Mesothelial cell of epicardium (in vitro differentiated cells): ENCODE measurements at regions not wholly inside any gene's neighbourhood (a gene's known extent, or its start where the extent isn't known, plus 50 kb on each side); places are given as distances from the start of the nearest gene placed in this dataset.

Source experiments
- DNase-seq, 2 experiments: peaks; one replicate each; pipeline ENCODE4 v3.0.0; 2021; ENCODE audit warnings: low spot score in 2 of 2; ENCODE audit not compliant: unreplicated experiment in 2 of 2
- H3K27ac Mint-ChIP-seq: 2 replicates; pipeline ENCODE4 v1.8.0; 2021; ENCODE audit warnings: mixed read lengths
- H3K27me3 Mint-ChIP-seq: 2 replicates; pipeline ENCODE4 v1.8.0; 2021; ENCODE audit warnings: low read depth, mixed read lengths
- H3K36me3 Mint-ChIP-seq: 2 replicates; pipeline ENCODE4 v1.8.0; 2021; ENCODE audit warnings: mixed read lengths
- H3K4me1 Mint-ChIP-seq: 2 replicates; pipeline ENCODE4 v1.8.0; 2021; ENCODE audit warnings: mixed read lengths
- H3K4me3 Mint-ChIP-seq: 2 replicates; pipeline ENCODE4 v1.8.0; 2021; ENCODE audit warnings: mild to moderate bottlenecking, moderate library complexity, mixed read lengths
- H3K9me3 Mint-ChIP-seq: 2 replicates; pipeline ENCODE4 v1.8.0; 2021; ENCODE audit warnings: mixed read lengths
- CTCF ChIP-seq: fragments of 200-600 bp; sonication (generic); IDR thresholded peaks from one replicate; pipeline ENCODE4 v1.5.0; 2021; ENCODE audit warnings: antibody characterized with exemption; ENCODE audit not compliant: unreplicated experiment

GRCh38 chr6:164720-165119 is 127.6 kb upstream of the DUSP22 start:
- no peak overlapping the region for H3K4me3 Mint-ChIP-seq
- DNase-seq = no peak
- no peaks in the 10 kb centered on the region for H3K36me3 Mint-ChIP-seq
- peaks cover 22% of the 10 kb centered on the region for H3K27me3 Mint-ChIP-seq
- H3K4me1 Mint-ChIP-seq = no peaks in the 10 kb centered on the region
- no peak overlapping the region for H3K27ac Mint-ChIP-seq
- no peaks in the 10 kb centered on the region for H3K9me3 Mint-ChIP-seq
- TF ChIP-seq CTCF = no peak

- no peak for DNase-seq
- no peaks in the 10 kb centered on the region for H3K4me1 Mint-ChIP-seq
- no peaks in the 10 kb centered on the region for H3K9me3 Mint-ChIP-seq
- H3K27ac Mint-ChIP-seq = no peak overlapping the region
- peaks cover 20% of the 10 kb centered on the region for H3K27me3 Mint-ChIP-seq
- H3K36me3 Mint-ChIP-seq = no peaks in the 10 kb centered on the region
- no peak for TF ChIP-seq CTCF
- no peak overlapping the region for H3K4me3 Mint-ChIP-seq
Observed at GRCh38 chr6:165263-165662, 127.0 kb upstream of the DUSP22 start.

GRCh38 chr6:165906-166305 is 126.4 kb upstream of the DUSP22 start:
- DNase-seq = no peak
- Mint-ChIP-seq H3K27me3 (peaks cover 21% of the 10 kb centered on the region), H3K9me3 (no peaks in the 10 kb centered on the region), H3K4me1 (no peaks in the 10 kb centered on the region), H3K4me3 (no peak overlapping the region), H3K36me3 (no peaks in the 10 kb centered on the region), H3K27ac (no peak overlapping the region)
- no peak for TF ChIP-seq CTCF

GRCh38 chr6:168865-169455 is 123.3 kb upstream of the DUSP22 start:
- H3K4me1 Mint-ChIP-seq = no peaks in the 10 kb centered on the region
- H3K36me3 Mint-ChIP-seq = no peaks in the 10 kb centered on the region
- H3K4me3 Mint-ChIP-seq = no peak overlapping the region
- DNase-seq = no peak
- TF ChIP-seq CTCF = peak; percentile 83
- no peak overlapping the region for H3K27ac Mint-ChIP-seq
- peaks cover 31% of the 10 kb centered on the region for H3K27me3 Mint-ChIP-seq
- peaks cover 6% of the 10 kb centered on the region for H3K9me3 Mint-ChIP-seq

GRCh38 chr6:174036-174435 is 118.3 kb upstream of the DUSP22 start:
- no peak for DNase-seq
- no peak for TF ChIP-seq CTCF
- Mint-ChIP-seq H3K4me3 (no peak overlapping the region), H3K4me1 (no peaks in the 10 kb centered on the region), H3K27ac (no peak overlapping the region), H3K9me3 (peaks cover 12% of the 10 kb centered on the region), H3K27me3 (peaks cover 34% of the 10 kb centered on the region), H3K36me3 (no peaks in the 10 kb centered on the region)

- Mint-ChIP-seq H3K27ac (no peak overlapping the region), H3K36me3 (no peaks in the 10 kb centered on the region), H3K9me3 (peaks cover 12% of the 10 kb centered on the region), H3K27me3 (peaks cover 34% of the 10 kb centered on the region), H3K4me3 (no peak overlapping the region), H3K4me1 (no peaks in the 10 kb centered on the region)
- DNase-seq = no peak
- no peak for TF ChIP-seq CTCF
Observed at GRCh38 chr6:175680-176079, 116.6 kb upstream of the DUSP22 start.
